ENCODE measurements at regions not wholly inside any gene's neighbourhood (a gene's known extent, or its start where the extent isn't known, plus 50 kb on each side); places are given as distances from the start of the nearest gene placed in this dataset.

DNA sequence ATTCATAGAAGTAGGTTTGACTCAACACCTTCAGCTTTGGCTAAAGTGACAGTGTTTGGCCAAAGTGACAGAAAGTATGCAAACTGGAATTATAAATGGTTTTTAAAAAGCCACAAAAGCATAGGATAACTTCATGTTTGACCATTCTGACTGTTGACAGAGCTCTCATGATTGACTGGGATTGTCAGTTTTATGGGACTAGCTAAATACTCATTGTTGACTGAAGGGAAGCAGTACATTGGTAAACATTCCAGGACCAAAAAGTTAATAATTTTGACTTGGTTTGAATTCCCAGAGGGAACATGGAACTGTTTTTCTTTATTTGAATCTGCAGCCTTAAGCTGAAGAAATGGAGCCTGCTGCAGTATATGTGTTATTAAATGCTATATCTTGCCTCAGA is 84.6 kb upstream of the STEAP4 start:
- TF ChIP-seq, protein P1, sequence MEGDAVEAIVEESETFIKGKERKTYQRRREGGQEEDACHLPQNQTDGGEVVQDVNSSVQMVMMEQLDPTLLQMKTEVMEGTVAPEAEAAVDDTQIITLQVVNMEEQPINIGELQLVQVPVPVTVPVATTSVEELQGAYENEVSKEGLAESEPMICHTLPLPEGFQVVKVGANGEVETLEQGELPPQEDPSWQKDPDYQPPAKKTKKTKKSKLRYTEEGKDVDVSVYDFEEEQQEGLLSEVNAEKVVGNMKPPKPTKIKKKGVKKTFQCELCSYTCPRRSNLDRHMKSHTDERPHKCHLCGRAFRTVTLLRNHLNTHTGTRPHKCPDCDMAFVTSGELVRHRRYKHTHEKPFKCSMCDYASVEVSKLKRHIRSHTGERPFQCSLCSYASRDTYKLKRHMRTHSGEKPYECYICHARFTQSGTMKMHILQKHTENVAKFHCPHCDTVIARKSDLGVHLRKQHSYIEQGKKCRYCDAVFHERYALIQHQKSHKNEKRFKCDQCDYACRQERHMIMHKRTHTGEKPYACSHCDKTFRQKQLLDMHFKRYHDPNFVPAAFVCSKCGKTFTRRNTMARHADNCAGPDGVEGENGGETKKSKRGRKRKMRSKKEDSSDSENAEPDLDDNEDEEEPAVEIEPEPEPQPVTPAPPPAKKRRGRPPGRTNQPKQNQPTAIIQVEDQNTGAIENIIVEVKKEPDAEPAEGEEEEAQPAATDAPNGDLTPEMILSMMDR (IDR thresholded peaks at IDR 0.05) = no peak
- no peak for TF ChIP-seq EP300 (IDR thresholded peaks at IDR 0.05)

All from ovary (tissue), 3 donors.